ENCODE measurements at regions not wholly inside any gene's neighbourhood (a gene's known extent, or its start where the extent isn't known, plus 50 kb on each side); places are given as distances from the start of the nearest gene placed in this dataset.

- H3K36me3 Mint-ChIP-seq = no peaks in the 10 kb centered on the region
Measured at GRCh38 chr10:117886766-117887165, 160.0 kb downstream of the RAB11FIP2 start.

GRCh38 chr10:117889664-117890063, 157.1 kb downstream of the RAB11FIP2 start:
- H3K36me3 Mint-ChIP-seq = no peaks in the 10 kb centered on the region
- H3K4me3 Mint-ChIP-seq = no peak overlapping the region
- peaks cover 11% of the 10 kb centered on the region for H3K27me3 Mint-ChIP-seq
- TF ChIP-seq CTCF (conservative IDR thresholded peaks at IDR 0.05) = no peak
- H3K27ac Mint-ChIP-seq = no peak overlapping the region
- peaks cover 24% of the 10 kb centered on the region for H3K4me1 Mint-ChIP-seq (ENCODE audit: unreplicated experiment)
- DNase-seq (ENCODE audit: extremely low spot score, unreplicated experiment) = no peak
- peaks cover 19% of the 10 kb centered on the region for H3K9me3 Mint-ChIP-seq

More at GRCh38 chr10:117886766-117887165, 160.0 kb downstream of the RAB11FIP2 start:
- Mint-ChIP-seq H3K4me3 (no peak overlapping the region), H3K27ac (no peak overlapping the region), H3K27me3 (no peaks in the 10 kb centered on the region), H3K9me3 (peaks cover 14% of the 10 kb centered on the region), H3K4me1 (ENCODE audit: unreplicated experiment) (peaks cover 4% of the 10 kb centered on the region)
- DNase-seq (ENCODE audit: extremely low spot score, unreplicated experiment) = no peak
- no peak for TF ChIP-seq CTCF (conservative IDR thresholded peaks at IDR 0.05)

DNA sequence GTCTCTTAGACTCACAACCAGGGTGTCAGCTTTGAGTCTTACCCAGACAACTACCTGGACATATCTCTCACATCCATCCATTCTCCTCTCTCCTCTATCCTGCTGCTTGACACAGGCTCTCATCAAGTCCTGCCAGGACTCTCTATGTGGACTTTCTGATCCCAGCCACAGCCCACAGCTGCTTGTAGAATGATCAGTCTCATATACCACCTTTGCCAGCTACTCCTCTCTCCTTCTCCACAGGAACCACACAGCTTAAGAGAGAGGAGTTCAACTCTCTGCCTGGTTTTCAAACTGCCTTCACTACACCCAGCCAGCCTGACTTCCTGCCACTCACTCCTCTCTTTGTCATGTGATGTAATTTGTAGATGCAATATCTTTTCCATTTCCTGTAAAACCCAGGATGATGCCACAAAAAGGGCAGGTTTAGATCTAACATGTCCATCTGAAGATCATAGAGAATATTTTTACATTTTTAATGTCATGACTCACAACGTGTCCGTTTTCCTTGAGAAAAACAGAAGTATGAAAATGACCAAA, 154.0 kb downstream of the RAB11FIP2 start:
- Mint-ChIP-seq H3K36me3 (no peaks in the 10 kb centered on the region), H3K4me1 (ENCODE audit: unreplicated experiment) (peaks cover 22% of the 10 kb centered on the region), H3K9me3 (peaks cover 22% of the 10 kb centered on the region), H3K4me3 (no peak overlapping the region), H3K27ac (no peak overlapping the region), H3K27me3 (peaks cover 11% of the 10 kb centered on the region)
- no peak for DNase-seq (ENCODE audit: extremely low spot score, unreplicated experiment)
- no peak for TF ChIP-seq CTCF (conservative IDR thresholded peaks at IDR 0.05)

GRCh38 chr10:117894339-117894738, 152.4 kb downstream of the RAB11FIP2 start:
- no peak for TF ChIP-seq CTCF (conservative IDR thresholded peaks at IDR 0.05)
- peaks cover 19% of the 10 kb centered on the region for H3K9me3 Mint-ChIP-seq
- H3K4me1 Mint-ChIP-seq (ENCODE audit: unreplicated experiment) = peaks cover 22% of the 10 kb centered on the region
- peak overlapping the region; percentile 3 for H3K4me3 Mint-ChIP-seq
- peak overlapping the region; percentile 8 for H3K27ac Mint-ChIP-seq
- no peak for DNase-seq (ENCODE audit: extremely low spot score, unreplicated experiment)
- H3K36me3 Mint-ChIP-seq = no peaks in the 10 kb centered on the region
- peaks cover 11% of the 10 kb centered on the region for H3K27me3 Mint-ChIP-seq

GRCh38 chr10:117896517-117896916, 150.2 kb downstream of the RAB11FIP2 start:
- no peak for DNase-seq (ENCODE audit: extremely low spot score, unreplicated experiment)
- no peak for TF ChIP-seq CTCF (conservative IDR thresholded peaks at IDR 0.05)
- Mint-ChIP-seq H3K9me3 (peaks cover 15% of the 10 kb centered on the region), H3K4me3 (no peak overlapping the region), H3K27ac (no peak overlapping the region), H3K27me3 (peaks cover 11% of the 10 kb centered on the region), H3K4me1 (ENCODE audit: unreplicated experiment) (peaks cover 22% of the 10 kb centered on the region), H3K36me3 (no peaks in the 10 kb centered on the region)

Measured in type B pancreatic cell (in vitro differentiated cells).